Mucosa of stomach (tissue), 1 donor: ENCODE measurements at regions not wholly inside any gene's neighbourhood (a gene's known extent, or its start where the extent isn't known, plus 50 kb on each side); places are given as distances from the start of the nearest gene placed in this dataset.

Experiments
- H3K27me3 ChIP-seq: one replicate; pipeline ENCODE4 v1.7.0; 2013; ENCODE audit warnings: mild to moderate bottlenecking, low read length; ENCODE audit not compliant: control insufficient read depth, insufficient read depth
- H3K36me3 ChIP-seq: one replicate; pipeline ENCODE4 v1.7.0; 2013; ENCODE audit warnings: low read length; ENCODE audit not compliant: control insufficient read depth, insufficient read depth
- H3K4me1 ChIP-seq: one replicate; pipeline ENCODE4 v1.7.0; 2013; ENCODE audit warnings: mild to moderate bottlenecking, low read length; ENCODE audit not compliant: control insufficient read depth, insufficient read depth
- H3K4me3 ChIP-seq: one replicate; pipeline ENCODE4 v1.7.0; 2013; ENCODE audit warnings: low read length
- H3K9ac ChIP-seq: one replicate; pipeline ENCODE4 v1.7.0; 2013; ENCODE audit warnings: mild to moderate bottlenecking, low read length, moderate library complexity
- H3K9me3 ChIP-seq: one replicate; pipeline ENCODE4 v1.7.0; 2013; ENCODE audit warnings: mild to moderate bottlenecking, low read length, moderate library complexity; ENCODE audit not compliant: control insufficient read depth
- donor health status: Pancreatic carcinoma.

GRCh38 chr4:180710628-180711337, 1532.4 kb upstream of the TENM3 start:
- Histone ChIP-seq H3K9me3 (no peaks in the 10 kb centered on the region), H3K9ac (no peak overlapping the region), H3K4me3 (no peak overlapping the region), H3K27me3 (no peaks in the 10 kb centered on the region), H3K4me1 (no peaks in the 10 kb centered on the region), H3K36me3 (no peaks in the 10 kb centered on the region)

DNA sequence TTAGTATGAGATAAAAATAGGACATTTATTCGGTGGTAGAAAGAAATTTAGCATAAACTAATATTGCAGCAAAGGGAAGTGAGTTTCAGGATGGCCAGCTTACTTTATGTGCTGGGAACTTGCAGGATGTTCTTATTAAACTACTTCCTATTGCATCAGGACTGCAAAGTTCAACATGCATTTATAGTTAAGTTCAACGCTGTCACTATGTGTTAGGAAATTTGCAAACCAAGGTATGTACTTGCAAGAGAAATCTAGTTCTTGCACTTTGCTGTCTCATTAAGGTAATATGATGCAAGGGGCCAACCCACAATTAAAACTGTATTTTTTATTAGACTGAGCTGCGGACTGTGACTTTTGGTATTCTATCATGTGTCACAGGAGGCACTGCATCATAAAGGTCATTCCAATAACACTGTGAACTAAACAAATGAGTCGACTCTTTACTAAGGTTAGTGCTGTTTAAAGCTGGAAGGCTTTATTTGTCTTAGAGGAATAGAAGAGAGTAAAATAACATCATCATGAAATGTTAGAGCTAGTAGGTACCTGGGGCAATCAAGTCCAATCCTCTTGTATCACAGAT, 1525.7 kb upstream of the TENM3 start:
- Histone ChIP-seq H3K4me1 (no peaks in the 10 kb centered on the region), H3K27me3 (no peaks in the 10 kb centered on the region), H3K36me3 (no peaks in the 10 kb centered on the region), H3K9me3 (no peaks in the 10 kb centered on the region), H3K9ac (no peak overlapping the region), H3K4me3 (no peak overlapping the region)

DNA sequence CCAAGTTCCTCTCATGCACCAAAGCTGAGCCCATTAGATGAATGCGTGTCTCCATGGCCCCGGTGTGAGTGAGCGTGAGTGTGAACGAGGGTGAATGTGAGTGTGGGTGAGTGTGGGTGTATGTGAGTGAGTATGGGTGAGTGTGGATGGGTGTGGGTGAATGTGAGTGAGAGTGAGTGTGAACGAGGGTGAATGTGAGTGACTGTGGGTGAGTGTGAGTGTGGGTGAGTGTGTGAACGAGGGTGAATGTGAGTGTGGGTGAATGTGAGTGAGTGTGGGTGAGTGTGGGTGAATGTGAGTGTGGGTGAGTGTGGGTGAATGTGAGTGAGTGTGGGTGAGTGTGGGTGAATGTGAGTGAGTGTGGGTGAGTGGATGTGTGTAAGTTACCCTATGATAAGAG, 1521.8 kb upstream of the TENM3 start:
- no peaks in the 10 kb centered on the region for H3K36me3 ChIP-seq
- no peaks in the 10 kb centered on the region for H3K27me3 ChIP-seq
- H3K9me3 ChIP-seq = no peaks in the 10 kb centered on the region
- no peak overlapping the region for H3K9ac ChIP-seq
- no peak overlapping the region for H3K4me3 ChIP-seq
- no peaks in the 10 kb centered on the region for H3K4me1 ChIP-seq

- Histone ChIP-seq H3K9ac (no peak overlapping the region), H3K36me3 (no peaks in the 10 kb centered on the region), H3K4me3 (no peak overlapping the region), H3K9me3 (no peaks in the 10 kb centered on the region), H3K4me1 (no peaks in the 10 kb centered on the region), H3K27me3 (no peaks in the 10 kb centered on the region)
These were observed 1516.6 kb upstream of the TENM3 start for GRCh38 chr4:180726611-180727010.

DNA sequence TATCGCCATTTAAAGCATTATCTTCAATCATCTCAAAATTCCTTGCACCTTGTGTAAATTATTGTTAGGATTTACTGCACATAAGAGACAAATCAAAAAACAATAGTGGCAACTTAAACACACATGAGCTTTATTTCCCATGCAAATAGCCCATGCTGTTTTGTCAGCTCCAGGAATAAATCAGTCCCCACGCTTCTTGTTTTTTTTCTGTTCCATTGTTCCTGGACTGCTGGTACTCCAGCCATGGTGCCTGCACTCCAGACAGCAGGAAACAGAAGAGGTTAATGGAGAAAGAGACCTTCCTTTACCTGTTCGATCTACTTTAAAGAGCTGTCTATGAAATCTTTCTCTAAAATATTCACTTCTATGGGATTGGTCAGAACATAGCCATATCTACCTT, 1515.7 kb upstream of the TENM3 start:
- no peaks in the 10 kb centered on the region for H3K36me3 ChIP-seq
- no peaks in the 10 kb centered on the region for H3K4me1 ChIP-seq
- H3K9ac ChIP-seq = no peak overlapping the region
- no peaks in the 10 kb centered on the region for H3K9me3 ChIP-seq
- no peaks in the 10 kb centered on the region for H3K27me3 ChIP-seq
- no peak overlapping the region for H3K4me3 ChIP-seq

DNA sequence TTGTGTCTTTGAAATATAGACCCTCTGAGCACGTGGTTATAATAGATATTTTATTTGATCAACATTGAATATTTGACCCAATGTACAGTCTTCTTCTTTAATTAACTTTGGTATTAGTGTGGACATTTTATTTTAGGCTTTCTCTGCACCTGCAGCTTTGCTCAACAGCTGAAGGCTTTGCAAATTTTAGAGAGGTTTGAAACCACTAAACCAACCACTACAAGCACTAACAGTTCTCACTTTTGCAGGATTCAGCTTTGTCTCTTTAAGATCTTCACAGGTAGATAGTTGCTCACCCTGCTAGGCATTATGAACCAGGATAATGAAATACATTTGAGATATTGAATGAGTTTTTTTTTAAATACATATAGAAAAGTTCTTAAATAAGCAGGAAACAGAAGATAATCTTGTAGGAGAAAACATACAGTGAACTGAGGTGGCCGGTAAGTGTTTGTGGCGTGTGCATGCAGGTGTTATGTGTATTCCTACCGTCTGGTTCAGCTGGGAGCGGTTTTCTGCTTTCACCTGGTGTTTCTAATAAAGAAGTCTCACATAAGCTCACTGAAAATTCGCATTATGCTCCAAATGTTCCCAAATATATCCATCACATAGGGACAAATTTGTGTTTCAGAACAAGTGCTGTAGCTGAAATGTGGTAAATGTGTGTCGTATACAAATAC, 1508.3 kb upstream of the TENM3 start:
- Histone ChIP-seq H3K9me3 (no peaks in the 10 kb centered on the region), H3K27me3 (no peaks in the 10 kb centered on the region), H3K9ac (no peak overlapping the region), H3K4me3 (no peak overlapping the region), H3K4me1 (no peaks in the 10 kb centered on the region), H3K36me3 (no peaks in the 10 kb centered on the region)

DNA sequence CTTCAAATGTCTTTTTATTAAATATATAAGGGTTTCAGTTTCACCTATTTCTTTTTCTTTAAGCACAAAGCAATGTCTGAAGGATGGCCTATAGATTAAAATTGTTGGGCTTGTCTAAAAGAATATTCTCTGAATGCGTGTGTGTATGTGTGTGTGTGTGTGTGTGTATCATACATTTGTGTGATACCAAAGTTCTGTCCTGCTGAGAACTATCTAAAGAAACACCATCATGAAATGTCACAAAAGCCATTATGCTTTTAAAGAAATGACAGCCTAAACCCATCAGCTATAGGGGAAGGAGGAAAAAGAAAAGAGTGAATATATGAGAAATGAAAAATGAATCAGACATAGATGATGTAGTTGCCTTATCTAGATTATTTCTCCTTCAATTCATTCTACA, 1501.5 kb upstream of the TENM3 start:
- Histone ChIP-seq H3K36me3 (no peaks in the 10 kb centered on the region), H3K4me1 (no peaks in the 10 kb centered on the region), H3K9ac (no peak overlapping the region), H3K4me3 (no peak overlapping the region), H3K9me3 (no peaks in the 10 kb centered on the region), H3K27me3 (no peaks in the 10 kb centered on the region)

DNA sequence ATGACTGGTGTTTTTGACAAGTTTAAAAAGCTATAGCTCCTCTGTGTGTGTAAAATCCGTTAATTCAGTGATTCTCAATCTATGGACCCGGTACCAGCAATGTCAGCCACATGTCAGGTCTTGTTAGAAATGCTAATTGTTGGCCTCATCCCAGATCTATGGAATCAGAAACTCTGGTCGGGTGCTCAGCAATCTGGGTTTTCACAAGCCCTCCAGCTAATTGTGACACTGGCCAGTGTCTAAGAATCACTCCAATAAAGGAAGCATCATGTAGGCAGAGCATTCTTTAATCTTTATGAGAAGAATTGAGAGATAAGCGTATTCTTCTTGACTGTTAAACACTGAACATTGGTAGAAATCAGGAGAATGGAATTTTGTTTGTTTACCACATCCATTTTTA, 1498.2 kb upstream of the TENM3 start:
- Histone ChIP-seq H3K36me3 (no peaks in the 10 kb centered on the region), H3K27me3 (no peaks in the 10 kb centered on the region), H3K4me1 (no peaks in the 10 kb centered on the region), H3K9me3 (no peaks in the 10 kb centered on the region), H3K9ac (no peak overlapping the region), H3K4me3 (no peak overlapping the region)

DNA sequence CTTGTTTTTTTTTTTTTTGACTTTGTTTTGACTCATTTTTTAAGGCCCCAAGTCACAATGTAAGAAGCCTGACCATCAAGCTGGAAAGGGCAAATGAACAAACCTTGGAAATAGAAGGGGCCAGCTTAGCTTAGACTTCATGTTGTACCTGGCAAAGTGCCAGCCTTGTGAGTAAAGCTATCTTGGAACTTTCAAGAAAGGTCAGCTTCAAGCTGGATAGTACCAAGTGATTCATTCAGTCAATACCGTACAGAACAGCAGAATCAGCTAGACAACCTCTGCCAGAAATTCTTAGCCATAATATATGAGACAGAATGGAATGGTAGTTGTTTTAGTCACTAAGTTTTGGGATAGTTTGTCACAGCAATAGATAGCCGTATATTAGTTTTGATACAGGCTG, 1492.2 kb upstream of the TENM3 start:
- Histone ChIP-seq H3K4me3 (no peak overlapping the region), H3K27me3 (no peaks in the 10 kb centered on the region), H3K9ac (no peak overlapping the region), H3K4me1 (no peaks in the 10 kb centered on the region), H3K36me3 (no peaks in the 10 kb centered on the region), H3K9me3 (no peaks in the 10 kb centered on the region)

DNA sequence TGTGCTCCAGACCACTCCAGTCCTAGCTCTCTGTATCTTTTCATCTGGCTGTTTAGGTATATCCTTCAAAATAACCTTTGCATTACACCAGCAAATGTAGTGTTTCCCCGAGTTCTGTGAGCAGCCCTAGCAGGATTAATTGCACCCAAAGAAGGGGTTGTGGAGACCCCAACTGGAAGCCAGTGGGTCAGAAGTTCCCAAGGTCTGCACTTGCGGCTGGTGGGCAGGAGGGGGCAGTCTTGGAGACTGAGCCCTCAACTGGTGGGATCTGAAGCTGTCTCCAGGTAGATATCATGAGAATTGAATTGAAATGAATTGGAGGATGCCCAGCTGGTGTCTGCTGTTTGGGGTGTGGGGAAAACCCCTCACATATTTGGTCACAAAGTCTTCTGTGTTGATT, 1485.3 kb upstream of the TENM3 start:
- H3K27me3 ChIP-seq = no peaks in the 10 kb centered on the region
- H3K36me3 ChIP-seq = no peaks in the 10 kb centered on the region
- H3K9me3 ChIP-seq = no peaks in the 10 kb centered on the region
- H3K4me1 ChIP-seq = no peaks in the 10 kb centered on the region
- no peak overlapping the region for H3K9ac ChIP-seq
- H3K4me3 ChIP-seq = no peak overlapping the region

- H3K9me3 ChIP-seq = no peaks in the 10 kb centered on the region
- H3K36me3 ChIP-seq = no peaks in the 10 kb centered on the region
- no peak overlapping the region for H3K4me3 ChIP-seq
- H3K27me3 ChIP-seq = no peaks in the 10 kb centered on the region
- no peaks in the 10 kb centered on the region for H3K4me1 ChIP-seq
- no peak overlapping the region for H3K9ac ChIP-seq
These were observed 1477.2 kb upstream of the TENM3 start for GRCh38 chr4:180766045-180766444.

GRCh38 chr4:180766944-180767729, 1476.1 kb upstream of the TENM3 start:
- no peaks in the 10 kb centered on the region for H3K9me3 ChIP-seq
- no peaks in the 10 kb centered on the region for H3K4me1 ChIP-seq
- no peaks in the 10 kb centered on the region for H3K36me3 ChIP-seq
- no peak overlapping the region for H3K9ac ChIP-seq
- no peaks in the 10 kb centered on the region for H3K27me3 ChIP-seq
- no peak overlapping the region for H3K4me3 ChIP-seq
